Endothelial cell of umbilical vein (primary cell): ENCODE measurements at regions not wholly inside any gene's neighbourhood (a gene's known extent, or its start where the extent isn't known, plus 50 kb on each side); places are given as distances from the start of the nearest gene placed in this dataset.

ENCODE experiments used
- BruUV-seq: library from RNA; stranded (reverse); fragments of 400-500 nt; replicated peaks from 2 replicates; lab custom pipeline; 2021; lab: Mats Ljungman, UMichigan
- CTCF ChIA-PET: fragments of 300-600, 350-600 bp; sonication (Branson Sonifier 250); formaldehyde crosslinking; loops from one replicate; lab custom pipeline; 2021; ENCODE audit warnings: antibody characterized with exemption, inconsistent platforms; lab: Charles Lee
- POLR2A ChIA-PET: fragments of 300-600, 350-600 bp; sonication (Branson Sonifier 250); formaldehyde crosslinking; loops from one replicate; lab custom pipeline; 2021; ENCODE audit warnings: antibody characterized with exemption, inconsistent platforms; lab: Charles Lee
- DNase-seq: peaks from one replicate; pipeline ENCODE4 v3.0.0-alpha.2; 2011; ENCODE audit warnings: low read depth, low spot score
- FAIRE-seq: peaks from 2 replicates; lab custom pipeline; 2011; peaks lifted over from hg19 to GRCh38; lab: Jason Lieb, UNC
- H2AFZ ChIP-seq: 2 replicates; pipeline ENCODE4 v1.6.0; 2012; ENCODE audit warnings: low read depth, low read length, control low read depth, inconsistent platforms
- H3K27ac ChIP-seq: 2 replicates; pipeline ENCODE4 v1.5.1; 2011; ENCODE audit warnings: low read depth, mild to moderate bottlenecking, control low read depth, low read length, moderate library complexity; ENCODE audit not compliant: insufficient read depth
- H3K27me3 ChIP-seq, 2 experiments: 2 replicates each; pipeline versions ENCODE4 v1.6.0 to v1.6.1; 2011; ENCODE audit warnings: low read length in 2 of 2, mixed read lengths in 1 of 2; ENCODE audit not compliant: control insufficient read depth in 2 of 2, insufficient read depth in 2 of 2
- H3K36me3 ChIP-seq, 2 experiments: 2 replicates in 1 of 2; 3 replicates in 1 of 2; pipeline ENCODE4 v1.5.1; 2011; ENCODE audit warnings: low read length in 2 of 2, mild to moderate bottlenecking in 1 of 2, moderate library complexity in 1 of 2; ENCODE audit not compliant: control insufficient read depth in 2 of 2, insufficient read depth in 2 of 2; ENCODE audit errors: extremely low read depth in 1 of 2
- H3K4me1 ChIP-seq: 3 replicates; pipeline ENCODE4 v1.5.1; 2011; ENCODE audit warnings: mild to moderate bottlenecking, low read length; ENCODE audit not compliant: control insufficient read depth, insufficient read depth; ENCODE audit errors: extremely low read depth
- H3K4me2 ChIP-seq: 2 replicates; pipeline ENCODE4 v1.6.1; 2011; ENCODE audit warnings: low read length, control low read depth, mixed read lengths; ENCODE audit not compliant: insufficient read depth
- H3K4me3 ChIP-seq, 3 experiments: fragments of 200-600 bp in 1 of 3; sonication (generic), shearing (Covaris generic) in 1 of 3; replicated peaks in 1 of 3; 2 replicates each; pipeline ENCODE4 v1.5.1; 2011 to 2016; ENCODE audit warnings: control low read depth in 3 of 3, low read length in 3 of 3, mild to moderate bottlenecking in 2 of 3, inconsistent platforms in 1 of 3, low read depth in 1 of 3, moderate library complexity in 1 of 3; ENCODE audit not compliant: insufficient read depth in 1 of 3
- H3K79me2 ChIP-seq: 2 replicates; pipeline ENCODE4 v1.6.0; 2012; ENCODE audit warnings: low read length, inconsistent platforms; ENCODE audit not compliant: control insufficient read depth, insufficient read depth
- H3K9ac ChIP-seq: replicated peaks from 2 replicates; pipeline ENCODE3; 2011; ENCODE audit warnings: low read length, control low read depth; ENCODE audit not compliant: insufficient read depth; ENCODE audit errors: extremely low read depth
- H3K9me1 ChIP-seq: replicated peaks from 3 replicates; pipeline ENCODE4 v1.6.0; 2011; ENCODE audit warnings: mild to moderate bottlenecking, low read length; ENCODE audit not compliant: control insufficient read depth, insufficient read depth; ENCODE audit errors: extremely low read depth
- H3K9me3 ChIP-seq: replicated peaks from 2 replicates; pipeline ENCODE4 v1.5.1; 2012; ENCODE audit warnings: low read length, inconsistent platforms; ENCODE audit not compliant: control insufficient read depth, insufficient read depth
- H4K20me1 ChIP-seq: replicated peaks from 2 replicates; pipeline ENCODE3; 2011; ENCODE audit warnings: mild to moderate bottlenecking, low read length; ENCODE audit not compliant: control insufficient read depth, insufficient read depth; ENCODE audit errors: extremely low read depth
- JUN ChIP-seq: IDR thresholded peaks from 2 replicates; pipeline ENCODE4 v1.6.1; 2011; ENCODE audit warnings: borderline replicate concordance, low read depth; ENCODE audit not compliant: insufficient read length, insufficient read depth
- MYC ChIP-seq: IDR thresholded peaks from one replicate; pipeline ENCODE4 v1.6.1; 2011; ENCODE audit warnings: mild to moderate bottlenecking, low read depth, low read length
- POLR2A ChIP-seq: IDR thresholded peaks from 2 replicates; pipeline ENCODE4 v1.6.1; 2012; ENCODE audit warnings: low read depth, mild to moderate bottlenecking, control low read depth, low read length
- POLR2AphosphoS5 ChIP-seq: IDR thresholded peaks from 2 replicates; pipeline ENCODE4 v1.6.1; 2012; ENCODE audit warnings: low read depth, mild to moderate bottlenecking, control low read depth, low read length, moderate library complexity; ENCODE audit not compliant: insufficient read depth
- dilution Hi-C: fragments of 300-500 bp; cut with MboI; formaldehyde crosslinking; loops from one replicate; pipeline ENCODE4 v1.15.0; 2019; ENCODE audit warnings: low sequenced_read_pairs; ENCODE audit not compliant: extremely low pct_ligation_motif_present
- intact Hi-C: fragments of 100-400 bp; cut with micrococcal nuclease; formaldehyde crosslinking; loops from one replicate; pipeline ENCODE4 v1.10.0; 2022
- TF ChIP-seq, protein P1 (sequence below), 2 donors: IDR thresholded peaks; 1 replicate in 1 of 2; 2 replicates in 1 of 2; pipeline ENCODE4 v1.5.1; 2011; ENCODE audit warnings: low read length in 2 of 2, mild to moderate bottlenecking in 2 of 2, moderate library complexity in 2 of 2, control low read depth in 1 of 2, inconsistent platforms in 1 of 2, low read depth in 1 of 2; ENCODE audit not compliant: insufficient read depth in 1 of 2; ENCODE audit errors: extremely low read depth in 1 of 2
- TF ChIP-seq, protein P2 (sequence below): IDR thresholded peaks from 2 replicates; pipeline ENCODE4 v1.6.1; 2011; ENCODE audit not compliant: insufficient read depth, insufficient read length

DNA sequence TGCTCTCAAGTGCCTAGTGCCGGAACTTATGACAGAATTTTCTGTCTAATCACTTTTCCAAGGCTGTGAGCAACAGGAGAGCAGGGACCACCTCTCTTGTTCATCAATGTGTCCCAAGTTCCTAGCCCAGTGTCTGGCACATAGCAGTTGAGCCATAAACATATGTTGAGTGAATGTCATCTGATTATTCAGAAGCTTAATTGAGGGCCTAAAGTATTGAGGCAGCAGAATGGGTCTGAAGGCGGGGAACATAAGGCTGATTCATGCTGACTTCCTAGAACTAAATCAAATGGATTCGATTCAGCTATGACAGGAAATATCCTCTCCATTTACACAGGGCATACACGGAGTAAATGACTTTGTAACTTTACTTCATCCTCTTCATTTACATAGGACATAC, 438.0 kb upstream of the ZFHX3 start:
- CTCF ChIA-PET: no interaction called here
- FAIRE-seq: no peak
- H3K9me3 ChIP-seq: peaks cover 2% of the 10 kb centered on the region
- no peaks in the 10 kb centered on the region for H3K27me3 ChIP-seq
- H3K9me1 ChIP-seq: no peaks in the 10 kb centered on the region
- no TSS peak for BruUV-seq
- no peak overlapping the region for H3K9ac ChIP-seq
- H3K4me2 ChIP-seq: no peak overlapping the region
- H3K36me3 ChIP-seq: no peaks in the 10 kb centered on the region
- H3K27ac ChIP-seq: no peak overlapping the region
- H3K79me2 ChIP-seq: no peaks in the 10 kb centered on the region
- POLR2A ChIA-PET: no interaction called here
- dilution Hi-C loops (no loop called here), intact Hi-C loops (no loop called here)
- H4K20me1 ChIP-seq: no peaks in the 10 kb centered on the region
- no peaks in the 10 kb centered on the region for H3K4me1 ChIP-seq
- TF ChIP-seq POLR2AphosphoS5: no peak
- TF ChIP-seq, protein P1, sequence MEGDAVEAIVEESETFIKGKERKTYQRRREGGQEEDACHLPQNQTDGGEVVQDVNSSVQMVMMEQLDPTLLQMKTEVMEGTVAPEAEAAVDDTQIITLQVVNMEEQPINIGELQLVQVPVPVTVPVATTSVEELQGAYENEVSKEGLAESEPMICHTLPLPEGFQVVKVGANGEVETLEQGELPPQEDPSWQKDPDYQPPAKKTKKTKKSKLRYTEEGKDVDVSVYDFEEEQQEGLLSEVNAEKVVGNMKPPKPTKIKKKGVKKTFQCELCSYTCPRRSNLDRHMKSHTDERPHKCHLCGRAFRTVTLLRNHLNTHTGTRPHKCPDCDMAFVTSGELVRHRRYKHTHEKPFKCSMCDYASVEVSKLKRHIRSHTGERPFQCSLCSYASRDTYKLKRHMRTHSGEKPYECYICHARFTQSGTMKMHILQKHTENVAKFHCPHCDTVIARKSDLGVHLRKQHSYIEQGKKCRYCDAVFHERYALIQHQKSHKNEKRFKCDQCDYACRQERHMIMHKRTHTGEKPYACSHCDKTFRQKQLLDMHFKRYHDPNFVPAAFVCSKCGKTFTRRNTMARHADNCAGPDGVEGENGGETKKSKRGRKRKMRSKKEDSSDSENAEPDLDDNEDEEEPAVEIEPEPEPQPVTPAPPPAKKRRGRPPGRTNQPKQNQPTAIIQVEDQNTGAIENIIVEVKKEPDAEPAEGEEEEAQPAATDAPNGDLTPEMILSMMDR (IDR thresholded peaks at IDR 0.05; ENCODE audit: extremely low read depth in 1 of 2, insufficient read depth in 1 of 2, low read depth in 1 of 2, low read length in 2 of 2): no peak
- TF ChIP-seq, protein P2, sequence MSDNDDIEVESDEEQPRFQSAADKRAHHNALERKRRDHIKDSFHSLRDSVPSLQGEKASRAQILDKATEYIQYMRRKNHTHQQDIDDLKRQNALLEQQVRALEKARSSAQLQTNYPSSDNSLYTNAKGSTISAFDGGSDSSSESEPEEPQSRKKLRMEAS: no peak
- TF ChIP-seq MYC: no peak
- no peak for TF ChIP-seq POLR2A
- no peak for TF ChIP-seq JUN
- no peak overlapping the region for H3K4me3 ChIP-seq
- H2AFZ ChIP-seq: no peak overlapping the region
- DNase-seq: no peak
